ENCODE measurements at regions not wholly inside any gene's neighbourhood (a gene's known extent, or its start where the extent isn't known, plus 50 kb on each side); places are given as distances from the start of the nearest gene placed in this dataset.

- TF ChIP-seq, protein P1, sequence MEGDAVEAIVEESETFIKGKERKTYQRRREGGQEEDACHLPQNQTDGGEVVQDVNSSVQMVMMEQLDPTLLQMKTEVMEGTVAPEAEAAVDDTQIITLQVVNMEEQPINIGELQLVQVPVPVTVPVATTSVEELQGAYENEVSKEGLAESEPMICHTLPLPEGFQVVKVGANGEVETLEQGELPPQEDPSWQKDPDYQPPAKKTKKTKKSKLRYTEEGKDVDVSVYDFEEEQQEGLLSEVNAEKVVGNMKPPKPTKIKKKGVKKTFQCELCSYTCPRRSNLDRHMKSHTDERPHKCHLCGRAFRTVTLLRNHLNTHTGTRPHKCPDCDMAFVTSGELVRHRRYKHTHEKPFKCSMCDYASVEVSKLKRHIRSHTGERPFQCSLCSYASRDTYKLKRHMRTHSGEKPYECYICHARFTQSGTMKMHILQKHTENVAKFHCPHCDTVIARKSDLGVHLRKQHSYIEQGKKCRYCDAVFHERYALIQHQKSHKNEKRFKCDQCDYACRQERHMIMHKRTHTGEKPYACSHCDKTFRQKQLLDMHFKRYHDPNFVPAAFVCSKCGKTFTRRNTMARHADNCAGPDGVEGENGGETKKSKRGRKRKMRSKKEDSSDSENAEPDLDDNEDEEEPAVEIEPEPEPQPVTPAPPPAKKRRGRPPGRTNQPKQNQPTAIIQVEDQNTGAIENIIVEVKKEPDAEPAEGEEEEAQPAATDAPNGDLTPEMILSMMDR (IDR thresholded peaks at IDR 0.05): no peak
- TF ChIP-seq POLR2A (IDR thresholded peaks at IDR 0.05): no peak
- H3K27ac ChIP-seq: no peak overlapping the region
- H3K9me3 ChIP-seq: peaks cover 0 to 4% (median 0%) of the 10 kb centered on the region in 3 donors
- intact Hi-C loops (cut with DNase I): no loop called here
- ATAC-seq (no peak), DNase-seq (no peak)
- 86 to 89% methylated on average over 12 to 13 of the region's 13 CpGs for WGBS, 2 donors
- no peaks in the 10 kb centered on the region for H3K36me3 ChIP-seq (replicated peaks in 1 of 2; ENCODE audit: insufficient read depth in 1 of 2, low read depth in 2 of 2)
- H3K27me3 ChIP-seq: no peaks in the 10 kb centered on the region
- no peak overlapping the region for H3K4me3 ChIP-seq
- H3K4me1 ChIP-seq: no peaks in the 10 kb centered on the region
Observed at GRCh38 chr4:95979961-95980876, 140.3 kb downstream of the PDHA2 start.

- Histone ChIP-seq H3K4me3 (no peak overlapping the region), H3K9me3 (peaks cover 0 to 4% (median 0%) of the 10 kb centered on the region in 3 donors), H3K27ac (no peak overlapping the region), H3K27me3 (no peaks in the 10 kb centered on the region), H3K4me1 (no peaks in the 10 kb centered on the region), H3K36me3 (replicated peaks in 1 of 2; ENCODE audit: insufficient read depth in 1 of 2, low read depth in 2 of 2) (no peaks in the 10 kb centered on the region)
- TF ChIP-seq POLR2A (IDR thresholded peaks at IDR 0.05): no peak
- TF ChIP-seq, protein P1 (IDR thresholded peaks at IDR 0.05): no peak
- intact Hi-C loops (cut with DNase I): no loop called here
- ATAC-seq: no peak
- WGBS, 2 donors: 80 to 84% methylated on average over 3 of the region's 3 CpGs
- DNase-seq: no peak
Observed at GRCh38 chr4:95980877-95981360, 141.0 kb downstream of the PDHA2 start.

GRCh38 chr4:95981591-95981990 lies 141.7 kb downstream of the PDHA2 start:
- Histone ChIP-seq H3K9me3 (peaks cover 0 to 4% (median 0%) of the 10 kb centered on the region in 3 donors), H3K36me3 (replicated peaks in 1 of 2; ENCODE audit: insufficient read depth in 1 of 2, low read depth in 2 of 2) (no peaks in the 10 kb centered on the region), H3K27me3 (no peaks in the 10 kb centered on the region), H3K27ac (no peak overlapping the region), H3K4me3 (no peak overlapping the region), H3K4me1 (no peaks in the 10 kb centered on the region)
- 76 to 86% methylated on average over 2 of the region's 2 CpGs for WGBS, 2 donors
- DNase-seq: no peak
- no peak for TF ChIP-seq POLR2A (IDR thresholded peaks at IDR 0.05)
- TF ChIP-seq, protein P1 (IDR thresholded peaks at IDR 0.05): no peak
- no peak for ATAC-seq
- intact Hi-C loops (cut with DNase I): no loop called here

DNA sequence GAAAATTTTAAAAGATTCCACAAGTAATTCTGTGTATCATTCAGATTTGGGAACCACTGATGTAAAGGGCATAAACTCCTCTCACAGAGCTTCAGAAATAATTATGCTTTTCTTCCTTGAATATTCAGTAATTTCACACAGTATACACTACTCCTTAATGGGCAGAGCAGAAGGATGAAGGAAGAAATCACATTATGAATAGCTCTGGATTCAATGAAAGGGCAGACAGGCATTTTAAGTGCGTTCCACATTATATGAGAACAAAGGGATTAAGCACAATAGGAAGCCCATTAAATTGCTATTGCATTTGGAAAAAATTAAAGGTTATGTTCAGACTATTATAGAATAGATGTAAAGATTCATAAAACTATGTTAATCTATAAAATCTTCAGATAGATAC lies 142.6 kb downstream of the PDHA2 start:
- 83 to 87% methylated on average over 1 of the region's 1 CpG for WGBS, 2 donors
- H3K27ac ChIP-seq: no peak overlapping the region
- ATAC-seq: no peak
- TF ChIP-seq POLR2A (IDR thresholded peaks at IDR 0.05): no peak
- TF ChIP-seq, protein P1 (IDR thresholded peaks at IDR 0.05): no peak
- no peaks in the 10 kb centered on the region for H3K4me1 ChIP-seq
- intact Hi-C loops (cut with DNase I): no loop called here
- no peak for DNase-seq
- H3K9me3 ChIP-seq: peaks cover 0 to 4% (median 0%) of the 10 kb centered on the region in 3 donors
- H3K27me3 ChIP-seq: no peaks in the 10 kb centered on the region
- no peak overlapping the region for H3K4me3 ChIP-seq
- no peaks in the 10 kb centered on the region for H3K36me3 ChIP-seq (replicated peaks in 1 of 2; ENCODE audit: insufficient read depth in 1 of 2, low read depth in 2 of 2)

Measured in body of pancreas (tissue), 4 donors.